GM23338 (cell line): ENCODE measurements at regions not wholly inside any gene's neighbourhood (a gene's known extent, or its start where the extent isn't known, plus 50 kb on each side); places are given as distances from the start of the nearest gene placed in this dataset.

Experiments used
- ATAC-seq: fragments of 200-7000 bp; cut with Tn5 transposase; 3 replicates; pipeline ENCODE4 v1.9.1; 2020
- DNase-seq: peaks from one replicate; pipeline ENCODE4 v3.0.0-alpha.2; 2015; ENCODE audit warnings: low spot score
- H2AFZ ChIP-seq: fragments of 200-600 bp; sonication (generic); 2 replicates; pipeline ENCODE4 v1.8.0; 2016; ENCODE audit warnings: antibody characterized with exemption, mild to moderate bottlenecking, moderate library complexity
- H3F3A ChIP-seq: fragments of 200-600 bp; sonication (generic); replicated peaks from 2 replicates; pipeline ENCODE4 v1.8.0; 2017; ENCODE audit warnings: antibody characterized with exemption, mixed run types, low read depth
- H3K27ac ChIP-seq: fragments of 200-600 bp; sonication (generic); 2 replicates; pipeline ENCODE4 v1.6.1; 2016; ENCODE audit warnings: low read depth
- H3K27me3 ChIP-seq: fragments of 200-600 bp; sonication (generic); 2 replicates; pipeline ENCODE4 v1.8.0; 2016; ENCODE audit warnings: mild to moderate bottlenecking, mixed run types, moderate library complexity; ENCODE audit not compliant: insufficient read depth
- H3K36me3 ChIP-seq: fragments of 200-600 bp; sonication (generic); 2 replicates; pipeline ENCODE4 v1.8.0; 2016; ENCODE audit warnings: mild to moderate bottlenecking; ENCODE audit not compliant: insufficient read depth
- H3K4me1 ChIP-seq: fragments of 200-600 bp; sonication (generic); 2 replicates; pipeline ENCODE4 v1.8.0; 2016; ENCODE audit warnings: mild to moderate bottlenecking, moderate library complexity; ENCODE audit not compliant: insufficient read depth
- H3K4me2 ChIP-seq: fragments of 200-600 bp; sonication (generic); 2 replicates; pipeline ENCODE4 v1.7.1; 2017; ENCODE audit warnings: mixed run types
- H3K4me3 ChIP-seq: fragments of 200-600 bp; sonication (generic); 2 replicates; pipeline ENCODE4 v1.6.1; 2016; ENCODE audit warnings: mixed run types
- H3K79me2 ChIP-seq: fragments of 200-600 bp; sonication (generic); replicated peaks from 2 replicates; pipeline ENCODE4 v1.8.0; 2017; ENCODE audit warnings: mild to moderate bottlenecking; ENCODE audit not compliant: insufficient read depth
- H3K9me2 ChIP-seq: fragments of 200-600 bp; sonication (generic); 2 replicates; pipeline ENCODE4 v1.8.0; 2017; ENCODE audit not compliant: insufficient read depth
- H4K20me1 ChIP-seq: fragments of 200-600 bp; sonication (generic); replicated peaks from 2 replicates; pipeline ENCODE4 v1.8.0; 2017; ENCODE audit warnings: mild to moderate bottlenecking; ENCODE audit not compliant: insufficient read depth
- H3K27ac Mint-ChIP-seq: 2 replicates; pipeline ENCODE4 v1.8.0; 2020; ENCODE audit warnings: inconsistent platforms, mild to moderate bottlenecking, moderate library complexity, mixed read lengths
- H3K27me3 Mint-ChIP-seq: 3 replicates; pipeline ENCODE4 v1.8.0; 2022; ENCODE audit warnings: low read depth, mild to moderate bottlenecking, moderate library complexity, mixed read lengths, inconsistent platforms; ENCODE audit not compliant: insufficient read depth, poor library complexity
- H3K36me3 Mint-ChIP-seq: 3 replicates; pipeline ENCODE4 v1.8.0; 2021; ENCODE audit warnings: low read depth, mild to moderate bottlenecking, inconsistent platforms, moderate library complexity, mixed read lengths
- H3K4me1 Mint-ChIP-seq: 3 replicates; pipeline ENCODE4 v1.8.0; 2020; ENCODE audit warnings: mild to moderate bottlenecking, inconsistent platforms, mixed read lengths
- H3K4me3 Mint-ChIP-seq: 3 replicates; pipeline ENCODE4 v1.8.0; 2021; ENCODE audit warnings: moderate library complexity, mild to moderate bottlenecking, inconsistent platforms, mixed read lengths
- H3K9me3 Mint-ChIP-seq: 3 replicates; pipeline ENCODE4 v1.8.0; 2020; ENCODE audit warnings: moderate library complexity, mild to moderate bottlenecking, inconsistent platforms, mixed read lengths
- CREB1 ChIP-seq: fragments of 250-450 bp; sonication (Bioruptor Pico); IDR thresholded peaks from 2 replicates; pipeline ENCODE4 v1.5.0; 2020; ENCODE audit warnings: low read depth, mild to moderate bottlenecking, moderate library complexity
- CTCF ChIP-seq, 2 experiments: fragments of 200-600 bp in 1 of 2; sonication (generic) in 1 of 2; conservative IDR thresholded peaks; 2 replicates each; pipeline versions ENCODE4 v1.5.1 to v1.6.1; 2016 to 2017; ENCODE audit warnings: antibody characterized with exemption in 2 of 2, low read depth in 2 of 2, mild to moderate bottlenecking in 2 of 2, moderate library complexity in 1 of 2
- ETS1 ChIP-seq: IDR thresholded peaks from 2 replicates; pipeline ENCODE4 v1.6.1; 2016; ENCODE audit warnings: antibody characterized with exemption
- EZH2phosphoT487 ChIP-seq: fragments of 200-600 bp; sonication (generic); IDR thresholded peaks from one replicate; pipeline ENCODE4 v1.8.1; 2018; ENCODE audit warnings: antibody characterized with exemption; ENCODE audit not compliant: unreplicated experiment
- JUNB ChIP-seq: IDR thresholded peaks from one replicate; pipeline ENCODE4 v1.6.1; 2016; ENCODE audit warnings: antibody characterized with exemption; ENCODE audit not compliant: unreplicated experiment
- NANOG ChIP-seq: IDR thresholded peaks from 2 replicates; pipeline ENCODE4 v1.6.1; 2016; ENCODE audit warnings: antibody characterized with exemption, borderline replicate concordance
- POLR2AphosphoS5 ChIP-seq: IDR thresholded peaks from 2 replicates; pipeline ENCODE4 v1.6.1; 2016; ENCODE audit warnings: antibody characterized with exemption, low read depth
- STAT1 ChIP-seq: IDR thresholded peaks from one replicate; pipeline ENCODE4 v1.6.1; 2016; ENCODE audit warnings: antibody characterized with exemption; ENCODE audit not compliant: unreplicated experiment
- ZNF114 ChIP-seq: fragments of 250-450 bp; sonication (Bioruptor Pico); IDR thresholded peaks from 2 replicates; pipeline ENCODE4 v1.5.0; 2020; ENCODE audit warnings: mild to moderate bottlenecking, moderate library complexity
- ZNF462 ChIP-seq: fragments of 250-450 bp; sonication (Bioruptor Pico); IDR thresholded peaks from 2 replicates; pipeline ENCODE4 v1.5.0; 2020; ENCODE audit warnings: mild to moderate bottlenecking, moderate library complexity

- no peak for TF ChIP-seq CTCF (conservative IDR thresholded peaks at IDR 0.05; ENCODE audit: low read depth in 2 of 2)
- TF ChIP-seq JUNB: no peak
These were observed 207.8 kb upstream of the DCAF8L1 start (continued) for GRCh38 chrX:28189011-28189410.

GRCh38 chrX:28188526-28188925 is 207.3 kb upstream of the DCAF8L1 start:
- ATAC-seq: no peak

More at GRCh38 chrX:28188526-28188925, 207.3 kb upstream of the DCAF8L1 start:
- no peaks in the 10 kb centered on the region for H3K9me3 Mint-ChIP-seq
- Histone ChIP-seq H2AFZ (no peak overlapping the region), H3K27me3 (no peaks in the 10 kb centered on the region), H3K4me2 (no peak overlapping the region), H3K27ac (no peak overlapping the region), H4K20me1 (no peaks in the 10 kb centered on the region), H3K4me1 (no peaks in the 10 kb centered on the region), H3K9me2 (no peaks in the 10 kb centered on the region), H3F3A (no peaks in the 10 kb centered on the region), H3K4me3 (no peak overlapping the region), H3K36me3 (no peaks in the 10 kb centered on the region), H3K79me2 (no peaks in the 10 kb centered on the region)
- no peak for DNase-seq
- no peaks in the 10 kb centered on the region for H3K27me3 Mint-ChIP-seq
- H3K4me3 Mint-ChIP-seq: no peak overlapping the region
- TF ChIP-seq CREB1 (CRISPR knock-in tag): no peak
- TF ChIP-seq CTCF (conservative IDR thresholded peaks at IDR 0.05; ENCODE audit: low read depth in 2 of 2): no peak
- no peak for TF ChIP-seq ZNF462 (CRISPR knock-in tag)
- TF ChIP-seq POLR2AphosphoS5: no peak
- no peak for TF ChIP-seq STAT1
- TF ChIP-seq ZNF114 (CRISPR knock-in tag): no peak
- TF ChIP-seq EZH2phosphoT487: no peak
- TF ChIP-seq ETS1: no peak
- no peak for TF ChIP-seq JUNB
- no peak for TF ChIP-seq NANOG
- H3K36me3 Mint-ChIP-seq: no peaks in the 10 kb centered on the region
- H3K27ac Mint-ChIP-seq: no peak overlapping the region
- no peaks in the 10 kb centered on the region for H3K4me1 Mint-ChIP-seq
